Liver (tissue), 8 donors: ENCODE measurements at regions not wholly inside any gene's neighbourhood (a gene's known extent, or its start where the extent isn't known, plus 50 kb on each side); places are given as distances from the start of the nearest gene placed in this dataset.

ENCODE experiments used
- DNase-seq: peaks from one replicate; pipeline ENCODE4 v3.0.0-alpha.2; 2017; ENCODE audit warnings: low spot score
- H3K27ac ChIP-seq, 2 donors: one replicate each; pipeline ENCODE4 v1.7.0; 2013; ENCODE audit warnings: inconsistent platforms in 2 of 2, low read length in 2 of 2, control low read depth in 1 of 2, low read depth in 1 of 2, mild to moderate bottlenecking in 1 of 2
- H3K27me3 ChIP-seq, 4 donors: one replicate each; pipeline versions ENCODE4 v1.6.1 to v1.7.0; 2013; ENCODE audit warnings: low read length in 3 of 4, inconsistent platforms in 1 of 4, mild to moderate bottlenecking in 1 of 4, moderate library complexity in 1 of 4; ENCODE audit not compliant: control insufficient read depth in 4 of 4, insufficient read depth in 4 of 4
- H3K36me3 ChIP-seq, 4 donors: one replicate each; pipeline versions ENCODE4 v1.6.1 to v1.7.0; 2013; ENCODE audit warnings: low read length in 3 of 4, mild to moderate bottlenecking in 3 of 4, low read depth in 1 of 4, moderate library complexity in 1 of 4; ENCODE audit not compliant: control insufficient read depth in 4 of 4, insufficient read depth in 3 of 4
- H3K4me1 ChIP-seq, 4 donors: one replicate each; pipeline versions ENCODE4 v1.6.1 to v1.7.0; 2013; ENCODE audit warnings: low read length in 3 of 4, mild to moderate bottlenecking in 3 of 4, moderate library complexity in 1 of 4; ENCODE audit not compliant: control insufficient read depth in 4 of 4, insufficient read depth in 4 of 4
- H3K4me3 ChIP-seq, 3 donors: one replicate each; pipeline versions ENCODE4 v1.6.1 to v1.7.0; 2013; ENCODE audit warnings: low read length in 3 of 3, control low read depth in 1 of 3, low read depth in 1 of 3, mild to moderate bottlenecking in 1 of 3
- H3K9ac ChIP-seq, 2 donors: one replicate each; pipeline ENCODE4 v1.7.0; 2013; ENCODE audit warnings: low read length in 2 of 2, mild to moderate bottlenecking in 2 of 2, moderate library complexity in 2 of 2, control low read depth in 1 of 2, low read depth in 1 of 2
- H3K9me3 ChIP-seq, 4 donors: one replicate each; pipeline versions ENCODE4 v1.6.1 to v1.7.0; 2013; ENCODE audit warnings: low read length in 3 of 4; ENCODE audit not compliant: control insufficient read depth in 4 of 4
- ATF3 ChIP-seq: IDR thresholded peaks from 2 replicates; pipeline ENCODE4 v1.6.1; 2016; ENCODE audit warnings: antibody characterized with exemption
- EGR1 ChIP-seq, 2 donors: IDR thresholded peaks; 2 replicates each; pipeline ENCODE4 v1.6.1; 2016 to 2018; ENCODE audit warnings: antibody characterized with exemption in 2 of 2, low read depth in 2 of 2
- FOXA1 ChIP-seq: IDR thresholded peaks from 2 replicates; pipeline ENCODE4 v1.6.1; 2016; ENCODE audit warnings: antibody characterized with exemption
- FOXA2 ChIP-seq: IDR thresholded peaks from 2 replicates; pipeline ENCODE4 v1.6.1; 2016; ENCODE audit warnings: antibody characterized with exemption
- GABPA ChIP-seq, 2 donors: IDR thresholded peaks in 1 of 2; conservative IDR thresholded peaks in 1 of 2; 2 replicates each; pipeline ENCODE4 v1.6.1; 2016; ENCODE audit warnings: antibody characterized with exemption in 2 of 2, mild to moderate bottlenecking in 1 of 2, moderate library complexity in 1 of 2
- HNF4A ChIP-seq, 2 donors: conservative IDR thresholded peaks; 2 replicates each; pipeline ENCODE4 v1.6.1; 2016; ENCODE audit warnings: antibody characterized with exemption in 2 of 2, mild to moderate bottlenecking in 2 of 2
- HNF4G ChIP-seq: IDR thresholded peaks from 2 replicates; pipeline ENCODE4 v1.6.1; 2016; ENCODE audit warnings: antibody characterized with exemption
- JUND ChIP-seq, 2 donors: IDR thresholded peaks; 2 replicates each; pipeline ENCODE4 v1.6.1; 2016; ENCODE audit warnings: antibody characterized with exemption in 2 of 2
- MAX ChIP-seq: IDR thresholded peaks from 2 replicates; pipeline ENCODE4 v1.6.1; 2016; ENCODE audit warnings: antibody characterized with exemption
- NR2F2 ChIP-seq: IDR thresholded peaks from 2 replicates; pipeline ENCODE4 v1.6.1; 2016; ENCODE audit warnings: antibody characterized with exemption
- RAD21 ChIP-seq, 2 donors: IDR thresholded peaks; 2 replicates each; pipeline ENCODE4 v1.6.1; 2016; ENCODE audit warnings: antibody characterized with exemption in 2 of 2, mild to moderate bottlenecking in 2 of 2
- REST ChIP-seq: IDR thresholded peaks from 2 replicates; pipeline ENCODE4 v1.6.1; 2016; ENCODE audit warnings: antibody characterized with exemption, mild to moderate bottlenecking
- RXRA ChIP-seq, 2 donors: IDR thresholded peaks; 2 replicates each; pipeline ENCODE4 v1.6.1; 2017 to 2018; ENCODE audit warnings: antibody characterized with exemption in 2 of 2, mild to moderate bottlenecking in 1 of 2
- SP1 ChIP-seq: IDR thresholded peaks from 2 replicates; pipeline ENCODE4 v1.6.1; 2018; ENCODE audit warnings: antibody characterized with exemption, mild to moderate bottlenecking
- TAF1 ChIP-seq: conservative IDR thresholded peaks from 2 replicates; pipeline ENCODE4 v1.6.1; 2016; ENCODE audit warnings: antibody characterized with exemption, mild to moderate bottlenecking
- YY1 ChIP-seq: IDR thresholded peaks from 2 replicates; pipeline ENCODE4 v1.6.1; 2016; ENCODE audit warnings: antibody characterized with exemption, mild to moderate bottlenecking
- WGBS: extraction: QIAGEN DNeasy Blood & Tissue Kit; methylation state at CpG from one replicate; pipeline ENCODE4 v1.1.7; 2013; 5-methylcytosine and 5-hydroxymethylcytosine counted together
- TF ChIP-seq, protein P1 (sequence below): fragments of 150-350 bp; IDR thresholded peaks from 2 replicates; pipeline ENCODE4 v1.5.1; 2017; ENCODE audit warnings: improper control_type of control experiment, low read depth, low read length; ENCODE audit not compliant: missing input control
- TF ChIP-seq, protein P2 (sequence below): IDR thresholded peaks from 2 replicates; pipeline ENCODE4 v1.6.1; 2016; ENCODE audit warnings: antibody characterized with exemption
- donor health status: healthy.
- donor health status: healthy.
- donor health status: healthy.
- donor health status: healthy.
- donor health status: healthy.

DNA sequence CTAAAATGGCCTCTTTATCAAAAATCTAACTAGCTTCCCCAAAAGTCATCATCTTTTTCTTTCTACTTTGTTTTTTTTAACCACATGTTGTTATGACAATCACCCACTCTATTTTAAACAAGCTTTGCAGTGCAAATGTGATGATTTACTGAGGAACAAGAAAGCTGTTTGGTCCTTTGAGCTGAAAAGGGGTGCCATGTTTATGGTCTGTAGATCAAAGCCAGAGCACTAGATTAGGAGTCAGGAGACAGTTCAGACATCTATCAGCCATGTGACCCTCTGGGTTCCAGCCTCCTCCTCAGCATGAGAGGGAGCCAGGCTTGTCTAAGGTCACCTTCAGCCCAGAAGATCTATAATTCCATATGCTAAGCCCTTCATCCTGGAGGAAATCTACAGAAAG, 65.9 kb downstream of the RPL22L1 start (continued):
- no peak for TF ChIP-seq FOXA2

DNA sequence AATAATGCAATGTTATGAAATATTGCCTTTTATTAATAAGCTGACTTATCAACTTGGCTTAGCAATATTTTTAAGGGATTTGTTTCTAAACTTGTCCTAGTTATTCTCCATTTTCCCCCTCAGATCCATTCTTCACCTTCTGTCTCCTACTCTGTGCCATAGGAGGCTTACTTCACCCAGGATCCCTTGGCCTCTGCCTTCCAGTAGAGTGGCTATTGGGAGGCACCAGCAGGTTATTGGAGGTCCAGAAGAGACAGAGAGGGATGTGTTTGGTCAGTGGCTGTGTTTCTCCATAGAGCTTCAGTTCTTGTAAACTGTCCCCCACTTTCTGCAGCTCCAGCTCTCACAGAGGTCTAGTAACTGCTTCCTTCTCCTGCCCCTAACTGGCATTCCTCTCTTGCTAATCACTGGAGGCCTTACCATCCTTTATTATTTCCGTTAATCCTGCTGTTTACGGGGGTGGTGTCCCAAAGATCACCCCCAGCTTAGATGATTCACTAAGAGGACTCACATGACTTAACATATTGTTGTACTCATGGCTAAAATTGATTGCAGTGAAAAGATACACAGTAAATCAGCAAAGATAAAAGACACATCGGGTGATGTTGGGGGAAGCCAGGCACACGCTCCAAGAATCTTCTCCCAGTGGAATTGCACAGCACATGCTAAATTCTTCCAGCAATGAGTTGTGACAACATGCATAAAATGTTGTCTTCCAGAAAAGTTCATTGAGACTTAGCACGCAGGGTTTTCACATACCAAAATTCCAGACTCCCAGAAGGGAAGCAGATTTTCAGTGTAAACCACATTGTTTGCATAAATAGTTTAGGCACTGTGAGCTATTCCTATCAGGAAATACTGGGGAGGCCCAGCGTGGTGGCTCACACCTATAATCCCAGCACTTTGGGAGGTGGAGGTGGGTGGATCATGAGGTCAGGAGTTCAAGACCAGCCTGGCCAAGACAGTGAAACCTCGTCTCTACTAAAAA, 67.5 kb downstream of the RPL22L1 start:
- TF ChIP-seq RXRA (IDR thresholded peaks at IDR 0.05) (peak in 1 of 2 donors; percentile 35), SP1 (no peak), GABPA (IDR thresholded peaks at IDR 0.05 in 1 of 2, conservative IDR thresholded peaks at IDR 0.05 in 1 of 2) (no peak), HNF4G (no peak), ATF3 (no peak), REST (no peak), FOXA1 (no peak), NR2F2 (no peak)
- 85% methylated on average over 7 of the region's 7 CpGs for WGBS
- Histone ChIP-seq H3K9ac (no peak overlapping the region), H3K27ac (no peak overlapping the region), H3K36me3 (no peaks in the 10 kb centered on the region), H3K9me3 (no peaks in the 10 kb centered on the region), H3K4me1 (no peaks in the 10 kb centered on the region), H3K27me3 (no peaks in the 10 kb centered on the region), H3K4me3 (no peak overlapping the region)
- no peak for DNase-seq

DNA sequence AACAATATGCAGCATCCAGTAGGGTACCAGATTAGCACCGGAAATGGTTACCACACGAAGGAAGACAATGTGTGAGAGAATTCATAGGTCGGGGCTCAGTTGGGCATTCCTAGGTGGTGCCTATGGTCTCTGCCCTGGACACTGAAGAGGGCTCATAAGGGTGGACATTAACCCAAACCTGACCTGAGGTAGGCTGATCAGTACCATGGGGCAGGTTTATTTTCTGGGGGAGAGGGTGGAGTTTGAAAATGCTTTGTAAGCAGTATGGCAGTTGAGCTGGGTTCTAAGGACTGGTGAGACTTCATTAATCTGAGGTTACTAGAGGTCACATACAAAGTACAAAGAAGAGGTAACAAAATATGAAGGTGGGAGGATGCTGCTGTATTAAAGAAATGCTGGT, 68.4 kb downstream of the RPL22L1 start:
- H3K36me3 ChIP-seq: no peaks in the 10 kb centered on the region
- DNase-seq: no peak
- H3K4me1 ChIP-seq: no peaks in the 10 kb centered on the region
- WGBS: 93% methylated on average over 3 of the region's 3 CpGs
- H3K9me3 ChIP-seq: no peaks in the 10 kb centered on the region
- H3K9ac ChIP-seq: no peak overlapping the region
- H3K27me3 ChIP-seq: no peaks in the 10 kb centered on the region
- H3K27ac ChIP-seq: no peak overlapping the region
- H3K4me3 ChIP-seq: no peak overlapping the region
- TF ChIP-seq SP1 (no peak), HNF4G (no peak), TAF1 (no peak), NR2F2 (no peak), MAX (no peak), JUND (IDR thresholded peaks at IDR 0.05) (no peak), YY1 (no peak), RAD21 (IDR thresholded peaks at IDR 0.05) (no peak), HNF4A (conservative IDR thresholded peaks at IDR 0.05) (no peak), REST (no peak), GABPA (IDR thresholded peaks at IDR 0.05 in 1 of 2, conservative IDR thresholded peaks at IDR 0.05 in 1 of 2) (no peak), FOXA2 (no peak), FOXA1 (no peak), EGR1 (IDR thresholded peaks at IDR 0.05; ENCODE audit: low read depth in 2 of 2) (no peak), RXRA (IDR thresholded peaks at IDR 0.05) (no peak)
- TF ChIP-seq, protein P1, sequence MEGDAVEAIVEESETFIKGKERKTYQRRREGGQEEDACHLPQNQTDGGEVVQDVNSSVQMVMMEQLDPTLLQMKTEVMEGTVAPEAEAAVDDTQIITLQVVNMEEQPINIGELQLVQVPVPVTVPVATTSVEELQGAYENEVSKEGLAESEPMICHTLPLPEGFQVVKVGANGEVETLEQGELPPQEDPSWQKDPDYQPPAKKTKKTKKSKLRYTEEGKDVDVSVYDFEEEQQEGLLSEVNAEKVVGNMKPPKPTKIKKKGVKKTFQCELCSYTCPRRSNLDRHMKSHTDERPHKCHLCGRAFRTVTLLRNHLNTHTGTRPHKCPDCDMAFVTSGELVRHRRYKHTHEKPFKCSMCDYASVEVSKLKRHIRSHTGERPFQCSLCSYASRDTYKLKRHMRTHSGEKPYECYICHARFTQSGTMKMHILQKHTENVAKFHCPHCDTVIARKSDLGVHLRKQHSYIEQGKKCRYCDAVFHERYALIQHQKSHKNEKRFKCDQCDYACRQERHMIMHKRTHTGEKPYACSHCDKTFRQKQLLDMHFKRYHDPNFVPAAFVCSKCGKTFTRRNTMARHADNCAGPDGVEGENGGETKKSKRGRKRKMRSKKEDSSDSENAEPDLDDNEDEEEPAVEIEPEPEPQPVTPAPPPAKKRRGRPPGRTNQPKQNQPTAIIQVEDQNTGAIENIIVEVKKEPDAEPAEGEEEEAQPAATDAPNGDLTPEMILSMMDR: no peak
- TF ChIP-seq, protein P2, sequence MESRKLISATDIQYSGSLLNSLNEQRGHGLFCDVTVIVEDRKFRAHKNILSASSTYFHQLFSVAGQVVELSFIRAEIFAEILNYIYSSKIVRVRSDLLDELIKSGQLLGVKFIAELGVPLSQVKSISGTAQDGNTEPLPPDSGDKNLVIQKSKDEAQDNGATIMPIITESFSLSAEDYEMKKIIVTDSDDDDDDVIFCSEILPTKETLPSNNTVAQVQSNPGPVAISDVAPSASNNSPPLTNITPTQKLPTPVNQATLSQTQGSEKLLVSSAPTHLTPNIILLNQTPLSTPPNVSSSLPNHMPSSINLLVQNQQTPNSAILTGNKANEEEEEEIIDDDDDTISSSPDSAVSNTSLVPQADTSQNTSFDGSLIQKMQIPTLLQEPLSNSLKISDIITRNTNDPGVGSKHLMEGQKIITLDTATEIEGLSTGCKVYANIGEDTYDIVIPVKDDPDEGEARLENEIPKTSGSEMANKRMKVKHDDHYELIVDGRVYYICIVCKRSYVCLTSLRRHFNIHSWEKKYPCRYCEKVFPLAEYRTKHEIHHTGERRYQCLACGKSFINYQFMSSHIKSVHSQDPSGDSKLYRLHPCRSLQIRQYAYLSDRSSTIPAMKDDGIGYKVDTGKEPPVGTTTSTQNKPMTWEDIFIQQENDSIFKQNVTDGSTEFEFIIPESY: no peak
